Stimulated activated CD4-positive, alpha-beta T cell treated with anti-CD3 and anti-CD28 coated beads, TNF-alpha, amount 100 ng/mL, for 1 hour (primary cell): ENCODE measurements at regions not wholly inside any gene's neighbourhood (a gene's known extent, or its start where the extent isn't known, plus 50 kb on each side); places are given as distances from the start of the nearest gene placed in this dataset.

Source experiments
- DNase-seq, 3 donors: peaks; one replicate each; pipeline ENCODE4 v3.0.0-alpha.2; 2020; ENCODE audit warnings: low read depth in 3 of 3, low spot score in 1 of 3

DNA sequence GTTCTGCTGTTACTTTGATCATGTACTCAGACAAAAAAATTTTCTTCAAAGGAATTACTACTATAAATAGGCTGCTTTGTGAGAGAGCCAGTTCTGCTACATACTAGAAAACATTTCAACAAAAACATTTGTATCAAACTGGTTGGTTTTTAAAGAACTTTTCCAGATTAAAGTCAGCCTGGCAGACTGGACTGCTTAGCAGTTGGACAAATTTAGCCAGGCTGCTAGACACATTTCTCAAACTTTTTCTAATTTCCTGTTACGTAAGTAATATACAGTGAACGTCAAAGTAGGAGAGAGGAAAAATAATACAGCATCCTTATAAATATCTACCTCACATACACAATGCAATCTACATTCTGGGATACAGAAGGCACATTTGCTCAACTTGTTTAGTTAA lies 109.5 kb downstream of the SP3 start:
- no peak for DNase-seq
